Peyer's patch (tissue), 4 donors: ENCODE measurements at regions not wholly inside any gene's neighbourhood (a gene's known extent, or its start where the extent isn't known, plus 50 kb on each side); places are given as distances from the start of the nearest gene placed in this dataset.

Source experiments
- CTCF ChIP-seq, 6 experiments: fragments of 450-650 bp in 4 of 6; fragments of 200-600 bp in 2 of 6; sonication (generic) in 1 of 6; IDR thresholded peaks; one replicate each; pipeline ENCODE4 v1.5.1; 2017 to 2019; ENCODE audit warnings: antibody characterized with exemption in 6 of 6, mild to moderate bottlenecking in 3 of 6, moderate library complexity in 1 of 6
- POLR2A ChIP-seq, 2 donors: fragments of 450-650 bp; IDR thresholded peaks; one replicate each; pipeline ENCODE4 v1.5.1; 2017; ENCODE audit warnings: antibody characterized with exemption in 2 of 2, mild to moderate bottlenecking in 2 of 2, moderate library complexity in 2 of 2

DNA sequence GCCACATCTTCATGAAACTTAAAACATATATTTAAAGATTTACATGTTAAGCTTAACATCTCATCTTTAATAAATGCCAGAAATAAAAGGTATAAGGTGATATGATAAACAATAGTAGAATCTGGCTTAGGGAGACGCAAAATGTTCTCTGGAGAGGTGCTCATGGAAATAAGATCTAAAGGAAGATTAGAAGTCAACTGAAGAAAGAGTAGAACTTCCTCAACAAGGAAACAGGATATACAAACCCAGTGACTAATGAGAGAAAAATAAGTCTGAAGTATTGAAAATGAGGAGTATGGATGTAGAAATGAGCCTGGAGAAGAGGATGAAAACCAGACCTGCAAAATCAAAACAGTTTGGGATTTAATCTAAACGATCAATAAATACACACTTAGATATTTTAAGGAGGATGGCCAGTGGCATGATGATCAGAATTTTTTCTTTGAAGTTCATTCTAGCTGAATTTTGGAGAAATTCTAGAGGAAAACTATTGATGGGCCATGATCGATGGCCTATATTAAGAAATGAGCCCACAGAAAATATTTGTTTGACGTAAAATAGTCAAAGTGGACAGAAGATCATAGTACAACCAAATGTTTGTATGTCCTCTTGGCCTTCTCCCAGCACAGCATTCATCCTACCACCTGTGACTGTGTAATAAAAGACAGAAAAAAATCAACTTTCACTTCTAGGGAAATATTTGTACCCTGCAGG, 387.9 kb upstream of the PTBP2 start:
- TF ChIP-seq CTCF (IDR thresholded peaks at IDR 0.05): no peak
- no peak for TF ChIP-seq POLR2A (IDR thresholded peaks at IDR 0.05)
